Hepatocyte (in vitro differentiated cells): ENCODE measurements at regions not wholly inside any gene's neighbourhood (a gene's known extent, or its start where the extent isn't known, plus 50 kb on each side); places are given as distances from the start of the nearest gene placed in this dataset.

Experiments used
- CTCF ChIP-seq: fragments of 200-600 bp; sonication (generic); IDR thresholded peaks from 2 replicates; pipeline ENCODE4 v1.5.1; 2016; ENCODE audit warnings: antibody characterized with exemption, mild to moderate bottlenecking; ENCODE audit not compliant: poor library complexity
- EZH2 ChIP-seq: fragments of 200-600 bp; sonication (generic); IDR thresholded peaks from 2 replicates; pipeline ENCODE4 v1.6.1; 2016; ENCODE audit warnings: antibody characterized with exemption, mild to moderate bottlenecking, borderline replicate concordance

- no peak for TF ChIP-seq CTCF
- no peak for TF ChIP-seq EZH2
Measured at GRCh38 chr16:5444189-5444588, 346.6 kb upstream of the EEF2KMT start.
